GM12891 (cell line): ENCODE measurements at regions not wholly inside any gene's neighbourhood (a gene's known extent, or its start where the extent isn't known, plus 50 kb on each side); places are given as distances from the start of the nearest gene placed in this dataset.

Experiments
- PAX5 ChIP-seq: IDR thresholded peaks from 2 replicates; pipeline ENCODE4 v1.6.1; 2011; ENCODE audit warnings: low read length, moderate library complexity, mild to moderate bottlenecking; ENCODE audit not compliant: insufficient read depth, severe bottlenecking
- POLR2A ChIP-seq: IDR thresholded peaks from 2 replicates; pipeline ENCODE4 v1.6.1; 2011; ENCODE audit warnings: low read depth, low read length, control low read depth
- POLR2AphosphoS5 ChIP-seq: IDR thresholded peaks from 2 replicates; pipeline ENCODE4 v1.6.1; 2011; ENCODE audit warnings: low read depth, low read length, control low read depth
- POU2F2 ChIP-seq: IDR thresholded peaks from 2 replicates; pipeline ENCODE4 v1.6.1; 2011; ENCODE audit warnings: low read depth, mild to moderate bottlenecking, control low read depth, low read length, moderate library complexity
- SPI1 ChIP-seq: IDR thresholded peaks from 2 replicates; pipeline ENCODE4 v1.6.1; 2011; ENCODE audit warnings: low read depth, low read length, control low read depth
- TAF1 ChIP-seq: IDR thresholded peaks from 2 replicates; pipeline ENCODE4 v1.6.1; 2011; ENCODE audit warnings: low read depth, low read length, control low read depth

DNA sequence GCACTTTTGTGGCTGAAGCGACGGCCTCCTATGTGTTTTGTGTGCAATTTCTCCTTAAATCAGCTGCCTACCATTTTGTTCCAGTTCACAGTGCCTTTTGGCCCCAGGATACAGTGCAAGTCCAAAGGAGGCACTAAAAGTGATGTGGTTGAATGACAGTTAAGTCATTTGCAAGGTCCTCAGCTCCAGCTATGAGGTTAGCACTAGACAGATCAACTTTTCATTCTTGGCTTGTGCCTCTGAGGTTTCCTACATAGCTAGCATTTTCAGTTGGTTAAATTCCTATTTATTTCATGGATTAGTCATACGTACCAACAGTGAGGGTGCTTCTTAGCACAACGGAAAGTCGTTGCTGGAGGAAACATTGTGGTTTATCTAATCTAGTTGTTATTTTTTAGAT, 59.3 kb upstream of the NTPCR start:
- TF ChIP-seq POLR2A (no peak), POLR2AphosphoS5 (no peak), POU2F2 (no peak), TAF1 (no peak), PAX5 (no peak), SPI1 (no peak)
